Right atrium auricular region (tissue), 2 donors: ENCODE measurements at regions not wholly inside any gene's neighbourhood (a gene's known extent, or its start where the extent isn't known, plus 50 kb on each side); places are given as distances from the start of the nearest gene placed in this dataset.

Experiments used
- DNase-seq: peaks from one replicate; pipeline ENCODE4 v3.0.0-alpha.2; 2019; ENCODE audit warnings: low spot score
- H3K27ac ChIP-seq, 2 donors: fragments of 200-600 bp; sonication (generic); 1 replicate in 1 of 2; 2 replicates in 1 of 2; pipeline ENCODE4 v1.5.1; 2016 to 2019
- H3K27me3 ChIP-seq, 2 donors: fragments of 200-600 bp; sonication (generic); one replicate each; pipeline versions ENCODE4 v1.5.1 to v1.6.0; 2017 to 2019
- H3K36me3 ChIP-seq: fragments of 200-600 bp; sonication (generic); one replicate; pipeline ENCODE4 v1.5.1; 2016
- H3K4me1 ChIP-seq, 2 donors: fragments of 200-600 bp; sonication (generic); one replicate each; pipeline versions ENCODE4 v1.5.1 to v1.6.0; 2017 to 2019
- H3K4me3 ChIP-seq, 2 donors: fragments of 200-600 bp; sonication (generic); 1 replicate in 1 of 2; 2 replicates in 1 of 2; pipeline ENCODE4 v1.5.1; 2017 to 2019; ENCODE audit warnings: mild to moderate bottlenecking in 1 of 2, moderate library complexity in 1 of 2
- H3K9me3 ChIP-seq, 2 donors: fragments of 200-600 bp; sonication (generic); one replicate each; pipeline ENCODE4 v1.5.1; 2019
- TF ChIP-seq, protein P1 (sequence below), 2 donors: fragments of 200-600 bp; sonication (generic); IDR thresholded peaks; one replicate each; pipeline ENCODE4 v1.5.1; 2019; ENCODE audit warnings: antibody characterized with exemption in 2 of 2

GRCh38 chr3:87982421-87982820, 76.4 kb downstream of the CGGBP1 start:
- H3K4me3 ChIP-seq, result no peak overlapping the region
- no peaks in the 10 kb centered on the region for H3K27me3 ChIP-seq
- no peak for DNase-seq
- peaks cover 0 to 13% of the 10 kb centered on the region in 2 donors for H3K9me3 ChIP-seq
- H3K36me3 ChIP-seq, result no peaks in the 10 kb centered on the region
- no peak overlapping the region for H3K27ac ChIP-seq
- TF ChIP-seq, protein P1, sequence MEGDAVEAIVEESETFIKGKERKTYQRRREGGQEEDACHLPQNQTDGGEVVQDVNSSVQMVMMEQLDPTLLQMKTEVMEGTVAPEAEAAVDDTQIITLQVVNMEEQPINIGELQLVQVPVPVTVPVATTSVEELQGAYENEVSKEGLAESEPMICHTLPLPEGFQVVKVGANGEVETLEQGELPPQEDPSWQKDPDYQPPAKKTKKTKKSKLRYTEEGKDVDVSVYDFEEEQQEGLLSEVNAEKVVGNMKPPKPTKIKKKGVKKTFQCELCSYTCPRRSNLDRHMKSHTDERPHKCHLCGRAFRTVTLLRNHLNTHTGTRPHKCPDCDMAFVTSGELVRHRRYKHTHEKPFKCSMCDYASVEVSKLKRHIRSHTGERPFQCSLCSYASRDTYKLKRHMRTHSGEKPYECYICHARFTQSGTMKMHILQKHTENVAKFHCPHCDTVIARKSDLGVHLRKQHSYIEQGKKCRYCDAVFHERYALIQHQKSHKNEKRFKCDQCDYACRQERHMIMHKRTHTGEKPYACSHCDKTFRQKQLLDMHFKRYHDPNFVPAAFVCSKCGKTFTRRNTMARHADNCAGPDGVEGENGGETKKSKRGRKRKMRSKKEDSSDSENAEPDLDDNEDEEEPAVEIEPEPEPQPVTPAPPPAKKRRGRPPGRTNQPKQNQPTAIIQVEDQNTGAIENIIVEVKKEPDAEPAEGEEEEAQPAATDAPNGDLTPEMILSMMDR (IDR thresholded peaks at IDR 0.05), result no peak
- H3K4me1 ChIP-seq, result no peaks in the 10 kb centered on the region

DNA sequence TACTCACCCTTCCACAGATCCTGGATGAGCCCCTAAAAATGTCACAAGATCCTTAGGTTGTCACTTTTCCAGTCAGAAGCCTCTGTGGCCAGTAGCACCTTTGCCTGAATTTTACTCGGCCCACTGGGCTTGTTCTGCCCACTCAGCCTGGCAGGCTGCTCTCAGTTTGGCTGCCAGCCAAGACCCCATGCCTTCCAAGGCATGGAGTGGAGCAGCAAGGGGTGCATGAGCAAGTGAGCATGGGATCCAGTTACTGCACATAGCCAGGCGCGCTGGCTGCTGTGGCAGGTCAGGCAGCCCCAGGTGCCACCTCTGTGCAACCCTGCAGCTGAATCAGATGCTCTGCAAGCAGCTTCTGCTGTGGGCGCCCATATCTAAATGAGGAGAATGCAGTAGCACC, 79.3 kb downstream of the CGGBP1 start:
- TF ChIP-seq, protein P1 (IDR thresholded peaks at IDR 0.05), result no peak
- no peak overlapping the region for H3K4me3 ChIP-seq

GRCh38 chr3:87977765-87978164, 81.0 kb downstream of the CGGBP1 start:
- peaks cover 0 to 13% of the 10 kb centered on the region in 2 donors for H3K9me3 ChIP-seq
- DNase-seq, result no peak
- TF ChIP-seq, protein P1 (IDR thresholded peaks at IDR 0.05), result no peak
- no peak overlapping the region for H3K27ac ChIP-seq
- H3K36me3 ChIP-seq, result no peaks in the 10 kb centered on the region
- no peaks in the 10 kb centered on the region for H3K27me3 ChIP-seq
- no peaks in the 10 kb centered on the region for H3K4me1 ChIP-seq
- H3K4me3 ChIP-seq, result no peak overlapping the region

More for the DNA sequence above, 79.3 kb downstream of the CGGBP1 start:
- Histone ChIP-seq H3K27ac (no peak overlapping the region), H3K9me3 (peaks cover 0 to 13% of the 10 kb centered on the region in 2 donors), H3K36me3 (no peaks in the 10 kb centered on the region), H3K27me3 (no peaks in the 10 kb centered on the region), H3K4me1 (no peaks in the 10 kb centered on the region)
- DNase-seq, result no peak

- Histone ChIP-seq H3K36me3 (no peaks in the 10 kb centered on the region), H3K27me3 (no peaks in the 10 kb centered on the region), H3K27ac (no peak overlapping the region), H3K4me1 (no peaks in the 10 kb centered on the region), H3K9me3 (peaks cover 0 to 13% of the 10 kb centered on the region in 2 donors), H3K4me3 (no peak overlapping the region)
- TF ChIP-seq, protein P1 (IDR thresholded peaks at IDR 0.05), result no peak
- no peak for DNase-seq
These were observed 83.1 kb downstream of the CGGBP1 start for GRCh38 chr3:87975716-87976115.

- TF ChIP-seq, protein P1 (IDR thresholded peaks at IDR 0.05), result no peak
- Histone ChIP-seq H3K4me1 (no peaks in the 10 kb centered on the region), H3K36me3 (no peaks in the 10 kb centered on the region), H3K9me3 (no peaks in the 10 kb centered on the region), H3K27me3 (no peaks in the 10 kb centered on the region), H3K27ac (no peak overlapping the region), H3K4me3 (no peak overlapping the region)
- DNase-seq, result no peak
These were observed 84.9 kb downstream of the CGGBP1 start for GRCh38 chr3:87973906-87974305.

GRCh38 chr3:87969620-87970019, 89.2 kb downstream of the CGGBP1 start:
- H3K27me3 ChIP-seq, result no peaks in the 10 kb centered on the region
- H3K4me1 ChIP-seq, result no peaks in the 10 kb centered on the region
- no peak overlapping the region for H3K4me3 ChIP-seq
- H3K9me3 ChIP-seq, result no peaks in the 10 kb centered on the region
- TF ChIP-seq, protein P1 (IDR thresholded peaks at IDR 0.05), result no peak
- no peaks in the 10 kb centered on the region for H3K36me3 ChIP-seq
- no peak for DNase-seq
- H3K27ac ChIP-seq, result no peak overlapping the region
